ENCODE measurements at regions not wholly inside any gene's neighbourhood (a gene's known extent, or its start where the extent isn't known, plus 50 kb on each side); places are given as distances from the start of the nearest gene placed in this dataset.

- TF ChIP-seq, protein P1, sequence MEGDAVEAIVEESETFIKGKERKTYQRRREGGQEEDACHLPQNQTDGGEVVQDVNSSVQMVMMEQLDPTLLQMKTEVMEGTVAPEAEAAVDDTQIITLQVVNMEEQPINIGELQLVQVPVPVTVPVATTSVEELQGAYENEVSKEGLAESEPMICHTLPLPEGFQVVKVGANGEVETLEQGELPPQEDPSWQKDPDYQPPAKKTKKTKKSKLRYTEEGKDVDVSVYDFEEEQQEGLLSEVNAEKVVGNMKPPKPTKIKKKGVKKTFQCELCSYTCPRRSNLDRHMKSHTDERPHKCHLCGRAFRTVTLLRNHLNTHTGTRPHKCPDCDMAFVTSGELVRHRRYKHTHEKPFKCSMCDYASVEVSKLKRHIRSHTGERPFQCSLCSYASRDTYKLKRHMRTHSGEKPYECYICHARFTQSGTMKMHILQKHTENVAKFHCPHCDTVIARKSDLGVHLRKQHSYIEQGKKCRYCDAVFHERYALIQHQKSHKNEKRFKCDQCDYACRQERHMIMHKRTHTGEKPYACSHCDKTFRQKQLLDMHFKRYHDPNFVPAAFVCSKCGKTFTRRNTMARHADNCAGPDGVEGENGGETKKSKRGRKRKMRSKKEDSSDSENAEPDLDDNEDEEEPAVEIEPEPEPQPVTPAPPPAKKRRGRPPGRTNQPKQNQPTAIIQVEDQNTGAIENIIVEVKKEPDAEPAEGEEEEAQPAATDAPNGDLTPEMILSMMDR (IDR thresholded peaks at IDR 0.05; ENCODE audit: control extremely low read depth in 1 of 3, insufficient read depth in 1 of 3, low read depth in 1 of 3, low read length in 3 of 3): no peak
- TF ChIP-seq HDAC2 (IDR thresholded peaks at IDR 0.05; ENCODE audit: borderline replicate concordance in 1 of 2, low read depth in 2 of 2, low read length in 2 of 2) (no peak), BACH1 (IDR thresholded peaks at IDR 0.05; ENCODE audit: low read length) (no peak), BCL11A (IDR thresholded peaks at IDR 0.05; ENCODE audit: low read depth in 2 of 2, low read length in 2 of 2) (no peak), USF2 (IDR thresholded peaks at IDR 0.05; ENCODE audit: low read length) (no peak), NANOG (IDR thresholded peaks at IDR 0.05; ENCODE audit: insufficient read depth, low read depth, low read length, poor library complexity, severe bottlenecking) (no peak), NRF1 (IDR thresholded peaks at IDR 0.05; ENCODE audit: low read depth, low read length) (no peak), ASH2L (IDR thresholded peaks at IDR 0.05; ENCODE audit: low read length) (no peak)
Measured at GRCh38 chr3:137852391-137852830, 88.3 kb downstream of the SOX14 start (continued).

Measured in H1 (cell line).